Loucy (cell line): ENCODE measurements at regions not wholly inside any gene's neighbourhood (a gene's known extent, or its start where the extent isn't known, plus 50 kb on each side); places are given as distances from the start of the nearest gene placed in this dataset.
"Not testable (repeated sequence)": the region's sequence is repeated elsewhere in the genome, so short reads cannot be mapped to it uniquely, and the experiment has no call there.

Experiments
- EZH2phosphoT487 ChIP-seq: fragments of 200-600 bp; IDR thresholded peaks from 2 replicates; pipeline ENCODE4 v1.6.1; 2018; ENCODE audit warnings: antibody characterized with exemption, mild to moderate bottlenecking, moderate library complexity, borderline replicate concordance
- TF ChIP-seq, protein P1 (sequence below): fragments of 200-600 bp; sonication (generic); conservative IDR thresholded peaks from 2 replicates; pipeline ENCODE4 v1.5.1; 2014; ENCODE audit warnings: mild to moderate bottlenecking, antibody characterized with exemption, low read length

DNA sequence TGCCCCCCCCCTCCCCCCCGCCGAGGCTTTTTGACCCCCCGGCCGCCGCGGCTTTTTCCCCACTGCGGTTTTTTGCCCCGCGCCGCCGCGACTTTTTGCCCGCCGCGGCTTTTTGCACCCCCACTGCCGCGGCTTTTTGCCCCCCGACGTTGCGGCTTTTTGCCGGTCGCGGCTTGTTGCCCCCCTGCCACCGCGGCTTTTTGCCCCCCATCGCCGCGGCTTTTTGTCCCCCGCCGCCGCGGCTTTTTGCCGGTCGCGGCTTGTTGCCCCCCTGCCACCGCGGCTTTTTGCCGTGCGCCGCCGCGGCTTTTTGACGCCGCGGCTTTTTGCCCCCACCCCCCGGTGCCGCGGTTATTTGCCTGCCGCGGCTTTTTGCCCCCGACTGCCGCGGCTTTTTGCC is 395.4 kb downstream of the ZNF33B start:
- TF ChIP-seq, protein P1, sequence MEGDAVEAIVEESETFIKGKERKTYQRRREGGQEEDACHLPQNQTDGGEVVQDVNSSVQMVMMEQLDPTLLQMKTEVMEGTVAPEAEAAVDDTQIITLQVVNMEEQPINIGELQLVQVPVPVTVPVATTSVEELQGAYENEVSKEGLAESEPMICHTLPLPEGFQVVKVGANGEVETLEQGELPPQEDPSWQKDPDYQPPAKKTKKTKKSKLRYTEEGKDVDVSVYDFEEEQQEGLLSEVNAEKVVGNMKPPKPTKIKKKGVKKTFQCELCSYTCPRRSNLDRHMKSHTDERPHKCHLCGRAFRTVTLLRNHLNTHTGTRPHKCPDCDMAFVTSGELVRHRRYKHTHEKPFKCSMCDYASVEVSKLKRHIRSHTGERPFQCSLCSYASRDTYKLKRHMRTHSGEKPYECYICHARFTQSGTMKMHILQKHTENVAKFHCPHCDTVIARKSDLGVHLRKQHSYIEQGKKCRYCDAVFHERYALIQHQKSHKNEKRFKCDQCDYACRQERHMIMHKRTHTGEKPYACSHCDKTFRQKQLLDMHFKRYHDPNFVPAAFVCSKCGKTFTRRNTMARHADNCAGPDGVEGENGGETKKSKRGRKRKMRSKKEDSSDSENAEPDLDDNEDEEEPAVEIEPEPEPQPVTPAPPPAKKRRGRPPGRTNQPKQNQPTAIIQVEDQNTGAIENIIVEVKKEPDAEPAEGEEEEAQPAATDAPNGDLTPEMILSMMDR = not testable (repeated sequence)
- TF ChIP-seq EZH2phosphoT487 = not testable (repeated sequence)
